Vagina (tissue), 2 donors: ENCODE measurements at regions not wholly inside any gene's neighbourhood (a gene's known extent, or its start where the extent isn't known, plus 50 kb on each side); places are given as distances from the start of the nearest gene placed in this dataset.

Source experiments
- DNase-seq, 2 donors: peaks; one replicate each; pipeline ENCODE4 v3.0.0-alpha.2; 2017; ENCODE audit errors: extremely low spot score in 2 of 2
- H3K27ac ChIP-seq: fragments of 200-600 bp; sonication (generic); one replicate; pipeline ENCODE4 v1.5.1; 2019
- H3K27me3 ChIP-seq: fragments of 200-600 bp; sonication (generic); one replicate; pipeline ENCODE4 v1.5.1; 2019
- H3K36me3 ChIP-seq, 2 donors: fragments of 200-600 bp; sonication (generic); one replicate each; pipeline ENCODE4 v1.5.1; 2017 to 2019
- H3K4me1 ChIP-seq: fragments of 200-600 bp; sonication (generic); one replicate; pipeline ENCODE4 v1.5.1; 2019
- H3K4me3 ChIP-seq, 2 donors: fragments of 200-600 bp; sonication (generic); 1 replicate in 1 of 2; 2 replicates in 1 of 2; pipeline ENCODE4 v1.5.1; 2016 to 2019
- H3K9me3 ChIP-seq: fragments of 200-600 bp; sonication (generic); one replicate; pipeline ENCODE4 v1.5.1; 2019
- POLR2A ChIP-seq, 2 donors: fragments of 450-650 bp; IDR thresholded peaks; one replicate each; pipeline ENCODE4 v1.6.1; 2017; ENCODE audit warnings: antibody characterized with exemption in 2 of 2, mild to moderate bottlenecking in 2 of 2, moderate library complexity in 2 of 2
- POLR2AphosphoS5 ChIP-seq, 2 donors: sonication (generic); formaldehyde crosslinking; IDR thresholded peaks; one replicate each; pipeline ENCODE4 v1.9.0; 2017; ENCODE audit warnings: antibody characterized with exemption in 2 of 2, mild to moderate bottlenecking in 2 of 2, low read depth in 1 of 2; ENCODE audit not compliant: insufficient read depth in 1 of 2
- intact Hi-C: fragments of 100-400 bp; cut with DNase I; formaldehyde crosslinking; loops from one replicate; pipeline ENCODE4 v1.15.1; 2023
- TF ChIP-seq, protein P1 (sequence below), 3 experiments: fragments of 450-650 bp in 2 of 3; fragments of 200-600 bp in 1 of 3; sonication (generic) in 1 of 3; IDR thresholded peaks; one replicate each; pipeline ENCODE4 v1.5.1; 2017 to 2019; ENCODE audit warnings: antibody characterized with exemption in 3 of 3, mild to moderate bottlenecking in 2 of 3, moderate library complexity in 2 of 3

DNA sequence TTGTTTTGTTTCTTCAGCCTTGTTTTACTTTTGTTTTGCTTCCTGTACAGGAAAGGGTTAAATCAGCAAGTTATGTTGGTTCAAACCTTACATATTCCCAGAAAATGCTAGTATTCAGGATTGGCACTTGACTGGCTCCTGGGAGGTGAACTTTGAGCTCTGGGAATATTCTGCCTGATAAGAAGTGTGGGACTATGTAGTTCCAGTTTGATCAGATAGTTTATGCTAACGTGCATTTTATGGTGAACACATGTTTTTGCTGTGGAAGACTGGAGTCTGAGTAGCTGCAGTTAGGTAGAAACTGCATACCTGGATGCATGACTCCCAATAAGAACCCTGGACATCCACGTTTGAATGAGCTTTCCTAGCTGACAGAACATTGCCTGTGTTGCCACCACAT is 603.1 kb upstream of the HS6ST1 start:
- intact Hi-C loops, result no loop called here
- DNase-seq, result no peak
- TF ChIP-seq POLR2A (IDR thresholded peaks at IDR 0.05) (no peak), POLR2AphosphoS5 (IDR thresholded peaks at IDR 0.05; ENCODE audit: insufficient read depth in 1 of 2, low read depth in 1 of 2) (no peak)
- TF ChIP-seq, protein P1, sequence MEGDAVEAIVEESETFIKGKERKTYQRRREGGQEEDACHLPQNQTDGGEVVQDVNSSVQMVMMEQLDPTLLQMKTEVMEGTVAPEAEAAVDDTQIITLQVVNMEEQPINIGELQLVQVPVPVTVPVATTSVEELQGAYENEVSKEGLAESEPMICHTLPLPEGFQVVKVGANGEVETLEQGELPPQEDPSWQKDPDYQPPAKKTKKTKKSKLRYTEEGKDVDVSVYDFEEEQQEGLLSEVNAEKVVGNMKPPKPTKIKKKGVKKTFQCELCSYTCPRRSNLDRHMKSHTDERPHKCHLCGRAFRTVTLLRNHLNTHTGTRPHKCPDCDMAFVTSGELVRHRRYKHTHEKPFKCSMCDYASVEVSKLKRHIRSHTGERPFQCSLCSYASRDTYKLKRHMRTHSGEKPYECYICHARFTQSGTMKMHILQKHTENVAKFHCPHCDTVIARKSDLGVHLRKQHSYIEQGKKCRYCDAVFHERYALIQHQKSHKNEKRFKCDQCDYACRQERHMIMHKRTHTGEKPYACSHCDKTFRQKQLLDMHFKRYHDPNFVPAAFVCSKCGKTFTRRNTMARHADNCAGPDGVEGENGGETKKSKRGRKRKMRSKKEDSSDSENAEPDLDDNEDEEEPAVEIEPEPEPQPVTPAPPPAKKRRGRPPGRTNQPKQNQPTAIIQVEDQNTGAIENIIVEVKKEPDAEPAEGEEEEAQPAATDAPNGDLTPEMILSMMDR (IDR thresholded peaks at IDR 0.05), result no peak
- Histone ChIP-seq H3K4me1 (no peaks in the 10 kb centered on the region), H3K27me3 (no peaks in the 10 kb centered on the region), H3K4me3 (no peak overlapping the region), H3K36me3 (no peaks in the 10 kb centered on the region), H3K27ac (no peak overlapping the region), H3K9me3 (no peaks in the 10 kb centered on the region)

DNA sequence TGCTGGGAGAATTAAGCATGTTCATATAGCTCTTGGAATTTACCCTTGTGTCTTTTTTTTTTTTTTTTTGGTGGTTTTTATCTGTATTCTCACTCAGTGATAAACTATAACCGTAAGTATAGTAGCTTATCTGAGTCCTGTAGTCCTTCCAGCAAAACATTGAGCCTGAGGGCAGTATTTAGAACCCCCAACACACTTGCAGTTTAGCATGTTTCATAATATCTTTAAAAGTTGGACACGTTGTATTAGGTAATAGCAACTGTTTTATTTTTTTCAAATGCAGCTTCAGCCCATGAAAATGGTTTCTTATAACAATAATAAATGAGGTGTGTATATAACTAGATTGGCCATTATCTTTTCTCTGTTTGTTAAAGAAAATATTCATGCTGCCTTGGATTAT is 603.5 kb upstream of the HS6ST1 start:
- DNase-seq, result no peak

DNA sequence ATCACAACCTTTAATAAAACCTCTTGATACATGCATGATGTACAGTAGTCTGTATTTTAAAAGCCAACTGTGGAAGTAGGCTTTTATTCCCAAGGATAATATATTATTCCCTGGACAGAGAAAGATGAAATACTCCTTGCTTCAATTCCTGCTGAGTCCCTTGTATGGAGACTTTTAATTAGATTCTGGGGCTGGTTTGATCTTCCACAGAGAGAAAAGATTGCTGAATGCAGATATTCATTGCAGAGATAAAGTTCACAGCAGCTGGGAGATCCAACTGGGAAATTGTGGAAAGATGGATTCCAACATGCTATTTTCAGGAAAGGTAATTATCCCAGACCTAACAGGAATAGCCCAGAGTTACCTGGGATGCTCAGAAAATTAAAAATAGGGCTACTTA is 607.0 kb upstream of the HS6ST1 start:
- H3K27ac ChIP-seq, result no peak overlapping the region
- H3K36me3 ChIP-seq, result no peaks in the 10 kb centered on the region
- no peak for TF ChIP-seq POLR2A (IDR thresholded peaks at IDR 0.05)
- TF ChIP-seq, protein P1 (IDR thresholded peaks at IDR 0.05), result no peak
- TF ChIP-seq POLR2AphosphoS5 (IDR thresholded peaks at IDR 0.05; ENCODE audit: insufficient read depth in 1 of 2, low read depth in 1 of 2), result no peak
- H3K4me3 ChIP-seq, result no peak overlapping the region
- intact Hi-C loops, result no loop called here
- DNase-seq, result no peak
- no peaks in the 10 kb centered on the region for H3K27me3 ChIP-seq
- no peaks in the 10 kb centered on the region for H3K9me3 ChIP-seq
- no peaks in the 10 kb centered on the region for H3K4me1 ChIP-seq

More for the DNA sequence above, 603.5 kb upstream of the HS6ST1 start:
- H3K27me3 ChIP-seq, result no peaks in the 10 kb centered on the region
- H3K36me3 ChIP-seq, result no peaks in the 10 kb centered on the region
- no peaks in the 10 kb centered on the region for H3K4me1 ChIP-seq
- no peak overlapping the region for H3K4me3 ChIP-seq
- intact Hi-C loops, result no loop called here
- no peaks in the 10 kb centered on the region for H3K9me3 ChIP-seq
- TF ChIP-seq POLR2AphosphoS5 (IDR thresholded peaks at IDR 0.05; ENCODE audit: insufficient read depth in 1 of 2, low read depth in 1 of 2) (no peak), POLR2A (IDR thresholded peaks at IDR 0.05) (no peak)
- TF ChIP-seq, protein P1 (IDR thresholded peaks at IDR 0.05), result no peak
- no peak overlapping the region for H3K27ac ChIP-seq

DNA sequence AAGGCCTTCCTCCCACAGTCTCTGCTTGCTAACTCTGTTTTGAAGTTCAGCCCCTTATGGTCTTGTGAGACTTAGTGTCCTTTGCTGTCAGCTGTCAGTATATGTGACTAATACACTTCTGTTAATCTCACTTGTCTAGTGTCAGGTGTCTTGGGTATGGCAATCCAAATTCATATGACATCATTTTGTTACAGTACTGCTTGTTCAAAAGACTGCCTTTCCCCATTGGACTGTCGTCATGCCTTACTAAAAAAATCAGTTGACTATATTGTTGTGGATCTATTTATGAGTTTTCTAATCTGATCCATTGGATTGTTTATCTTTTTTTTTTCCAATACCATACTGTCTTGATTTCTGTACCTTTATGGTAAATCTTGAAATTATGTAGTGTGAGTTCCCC is 611.4 kb upstream of the HS6ST1 start:
- H3K4me1 ChIP-seq, result no peaks in the 10 kb centered on the region
- H3K27me3 ChIP-seq, result no peaks in the 10 kb centered on the region
- no peaks in the 10 kb centered on the region for H3K36me3 ChIP-seq
- TF ChIP-seq, protein P1 (IDR thresholded peaks at IDR 0.05), result no peak
- no peak for TF ChIP-seq POLR2A (IDR thresholded peaks at IDR 0.05)
- no peak for TF ChIP-seq POLR2AphosphoS5 (IDR thresholded peaks at IDR 0.05; ENCODE audit: insufficient read depth in 1 of 2, low read depth in 1 of 2)
- intact Hi-C loops, result no loop called here
- H3K9me3 ChIP-seq, result no peaks in the 10 kb centered on the region
- DNase-seq, result no peak
- no peak overlapping the region for H3K4me3 ChIP-seq
- H3K27ac ChIP-seq, result no peak overlapping the region

DNA sequence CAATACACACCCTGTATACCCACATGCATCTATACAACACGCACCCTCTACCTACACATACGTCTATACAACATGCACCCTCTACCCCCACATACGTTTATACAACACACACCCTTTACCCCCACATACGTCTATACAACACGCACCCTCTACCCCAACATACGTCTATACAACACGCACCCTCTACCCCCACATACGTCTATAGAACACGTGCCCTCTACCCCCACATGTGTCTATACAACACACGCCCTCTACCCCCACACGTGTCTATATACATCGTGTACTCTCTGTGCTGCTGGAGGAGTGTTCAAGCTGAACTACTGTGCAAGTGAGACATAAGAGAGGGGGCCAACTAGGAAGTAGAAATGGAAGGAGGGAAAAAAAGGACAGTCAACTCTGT is 621.7 kb upstream of the HS6ST1 start:
- intact Hi-C loops, result no loop called here

More for the DNA sequence above, 621.7 kb upstream of the HS6ST1 start:
- Histone ChIP-seq H3K4me1 (no peaks in the 10 kb centered on the region), H3K27me3 (no peaks in the 10 kb centered on the region), H3K9me3 (no peaks in the 10 kb centered on the region), H3K4me3 (no peak overlapping the region), H3K27ac (no peak overlapping the region), H3K36me3 (no peaks in the 10 kb centered on the region)
- DNase-seq, result no peak
- TF ChIP-seq POLR2AphosphoS5 (IDR thresholded peaks at IDR 0.05; ENCODE audit: insufficient read depth in 1 of 2, low read depth in 1 of 2) (no peak), POLR2A (IDR thresholded peaks at IDR 0.05) (no peak)
- TF ChIP-seq, protein P1 (IDR thresholded peaks at IDR 0.05), result no peak
